ENCODE measurements at regions not wholly inside any gene's neighbourhood (a gene's known extent, or its start where the extent isn't known, plus 50 kb on each side); places are given as distances from the start of the nearest gene placed in this dataset.

- H2AK5ac ChIP-seq (ENCODE audit: low read length, severe bottlenecking), result no peak overlapping the region
- H3K27ac ChIP-seq (ENCODE audit: low read length, poor library complexity, severe bottlenecking), result no peak overlapping the region
- no peak overlapping the region for H3K14ac ChIP-seq (ENCODE audit: low read length in 2 of 2)
- no peak overlapping the region for H2BK120ac ChIP-seq (ENCODE audit: low read depth, low read length)
- no peaks in the 10 kb centered on the region for H3K79me1 ChIP-seq (replicated peaks; ENCODE audit: low read length, poor library complexity, severe bottlenecking)
- H4K8ac ChIP-seq (ENCODE audit: low read length), result no peak overlapping the region
- H3K36me3 ChIP-seq (ENCODE audit: control insufficient read depth in 1 of 2, insufficient read depth in 2 of 2, low read depth in 1 of 2, low read length in 2 of 2), result no peaks in the 10 kb centered on the region
- H4K91ac ChIP-seq (ENCODE audit: low read length), result no peak overlapping the region
- H2BK12ac ChIP-seq (ENCODE audit: low read length in 2 of 2), result no peak overlapping the region
- no peak overlapping the region for H2AFZ ChIP-seq (ENCODE audit: low read depth, low read length)
- no peaks in the 10 kb centered on the region for H3K27me3 ChIP-seq (ENCODE audit: control insufficient read depth in 1 of 2, insufficient read depth in 1 of 2, low read length in 2 of 2)
- H3K18ac ChIP-seq (ENCODE audit: low read depth in 1 of 2, low read length in 2 of 2), result no peak overlapping the region
- H3K4me2 ChIP-seq (ENCODE audit: low read length, poor library complexity, severe bottlenecking), result no peak overlapping the region
- WGBS, result 100% methylated on average over 3 of the region's 4 CpGs
- DNase-seq, result no peak
- H3K4me3 ChIP-seq (ENCODE audit: insufficient read depth in 1 of 2, low read depth in 1 of 2, low read length in 2 of 2), result no peak overlapping the region
- no peak overlapping the region for H2BK15ac ChIP-seq (ENCODE audit: low read depth, poor library complexity, severe bottlenecking)
- no peak overlapping the region for H3K9ac ChIP-seq (ENCODE audit: low read length)
- H2BK5ac ChIP-seq (ENCODE audit: low read depth, low read length, poor library complexity, severe bottlenecking), result no peak overlapping the region
- H3K9me3 ChIP-seq (ENCODE audit: control insufficient read depth, low read length), result no peaks in the 10 kb centered on the region
- no peak overlapping the region for H3K23ac ChIP-seq (ENCODE audit: low read length in 2 of 2)
- H3K4ac ChIP-seq (ENCODE audit: low read depth in 1 of 2, low read length in 2 of 2), result no peak overlapping the region
- no peaks in the 10 kb centered on the region for H3K4me1 ChIP-seq (ENCODE audit: control insufficient read depth, insufficient read depth, low read depth, low read length)
Measured at GRCh38 chr3:154583086-154583634, 153.2 kb upstream of the GPR149 start.

DNA sequence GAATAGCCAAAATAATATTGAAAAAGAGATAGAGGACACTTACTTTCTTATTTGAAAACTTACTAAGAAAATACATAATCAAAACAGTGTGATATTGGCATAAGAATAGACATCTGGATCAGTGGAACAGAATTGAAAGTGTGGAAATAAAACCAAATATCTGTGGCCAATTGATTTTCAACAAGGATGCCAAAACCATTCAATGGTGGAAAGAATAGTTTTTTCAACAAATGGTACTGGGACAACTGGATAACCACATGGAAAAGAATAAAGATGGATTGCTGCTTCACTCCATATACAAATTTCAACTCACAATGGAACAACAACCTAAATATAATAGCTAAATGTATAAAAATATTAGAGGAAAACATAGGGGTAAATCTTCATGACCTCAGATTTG, 152.5 kb upstream of the GPR149 start:
- Histone ChIP-seq H3K9ac (ENCODE audit: low read length) (no peak overlapping the region), H3K9me3 (ENCODE audit: control insufficient read depth, low read length) (no peaks in the 10 kb centered on the region), H2BK12ac (ENCODE audit: low read length in 2 of 2) (no peak overlapping the region), H3K4me3 (ENCODE audit: insufficient read depth in 1 of 2, low read depth in 1 of 2, low read length in 2 of 2) (no peak overlapping the region), H3K27ac (ENCODE audit: low read length, poor library complexity, severe bottlenecking) (no peak overlapping the region), H3K4ac (ENCODE audit: low read depth in 1 of 2, low read length in 2 of 2) (no peak overlapping the region), H2AK5ac (ENCODE audit: low read length, severe bottlenecking) (no peak overlapping the region), H3K23ac (ENCODE audit: low read length in 2 of 2) (no peak overlapping the region), H3K4me1 (ENCODE audit: control insufficient read depth, insufficient read depth, low read depth, low read length) (no peaks in the 10 kb centered on the region), H2BK120ac (ENCODE audit: low read depth, low read length) (no peak overlapping the region), H3K14ac (ENCODE audit: low read length in 2 of 2) (no peak overlapping the region), H2AFZ (ENCODE audit: low read depth, low read length) (no peak overlapping the region), H4K8ac (ENCODE audit: low read length) (no peak overlapping the region), H3K36me3 (ENCODE audit: control insufficient read depth in 1 of 2, insufficient read depth in 2 of 2, low read depth in 1 of 2, low read length in 2 of 2) (no peaks in the 10 kb centered on the region), H3K18ac (ENCODE audit: low read depth in 1 of 2, low read length in 2 of 2) (no peak overlapping the region), H4K91ac (ENCODE audit: low read length) (no peak overlapping the region), H3K79me1 (replicated peaks; ENCODE audit: low read length, poor library complexity, severe bottlenecking) (no peaks in the 10 kb centered on the region), H3K27me3 (ENCODE audit: control insufficient read depth in 1 of 2, insufficient read depth in 1 of 2, low read length in 2 of 2) (no peaks in the 10 kb centered on the region), H2BK5ac (ENCODE audit: low read depth, low read length, poor library complexity, severe bottlenecking) (no peak overlapping the region), H2BK15ac (ENCODE audit: low read depth, poor library complexity, severe bottlenecking) (no peak overlapping the region), H3K4me2 (ENCODE audit: low read length, poor library complexity, severe bottlenecking) (no peak overlapping the region)
- no peak for DNase-seq

DNA sequence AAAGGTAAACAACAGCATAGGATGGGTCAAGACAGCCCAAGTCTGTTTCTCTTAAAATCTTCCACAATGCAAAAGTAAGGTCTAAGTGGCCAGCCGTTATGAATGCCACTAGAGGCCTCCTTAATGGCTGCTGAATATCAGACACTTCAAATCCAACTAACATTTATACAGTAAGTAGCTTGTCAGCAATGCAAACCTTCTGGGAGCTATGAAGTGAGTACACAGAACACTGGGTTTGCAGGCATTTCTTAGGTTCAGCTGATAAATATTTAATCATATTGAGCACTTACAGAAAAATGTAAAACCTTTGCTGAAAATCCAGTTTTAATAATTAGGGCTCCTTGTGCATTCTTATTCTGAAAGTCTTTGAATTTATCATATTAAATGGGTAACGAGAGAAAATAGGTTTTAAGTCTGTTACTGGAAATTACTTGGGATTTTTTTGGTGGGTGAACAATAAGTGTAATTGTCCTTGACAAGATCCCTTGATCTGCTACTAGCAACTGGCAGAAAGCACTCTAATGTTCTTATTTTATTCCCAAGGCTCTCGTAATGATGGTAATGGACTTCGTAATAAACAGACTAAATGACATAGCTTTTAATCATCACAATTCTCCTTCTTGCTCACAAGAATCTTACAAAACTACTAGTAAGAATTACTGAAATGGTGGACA, 141.7 kb upstream of the GPR149 start:
- H3K36me3 ChIP-seq (ENCODE audit: control insufficient read depth in 1 of 2, insufficient read depth in 2 of 2, low read depth in 1 of 2, low read length in 2 of 2), result no peaks in the 10 kb centered on the region
- H2BK120ac ChIP-seq (ENCODE audit: low read depth, low read length), result no peak overlapping the region
- H3K9ac ChIP-seq (ENCODE audit: low read length), result no peak overlapping the region
- no peak overlapping the region for H3K4ac ChIP-seq (ENCODE audit: low read depth in 1 of 2, low read length in 2 of 2)
- H3K4me1 ChIP-seq (ENCODE audit: control insufficient read depth, insufficient read depth, low read depth, low read length), result no peaks in the 10 kb centered on the region
- H3K23ac ChIP-seq (ENCODE audit: low read length in 2 of 2), result no peak overlapping the region
- no peak overlapping the region for H4K91ac ChIP-seq (ENCODE audit: low read length)
- H2BK5ac ChIP-seq (ENCODE audit: low read depth, low read length, poor library complexity, severe bottlenecking), result no peak overlapping the region
- H3K79me1 ChIP-seq (replicated peaks; ENCODE audit: low read length, poor library complexity, severe bottlenecking), result no peaks in the 10 kb centered on the region
- H3K4me3 ChIP-seq (ENCODE audit: insufficient read depth in 1 of 2, low read depth in 1 of 2, low read length in 2 of 2), result no peak overlapping the region
- no peak for DNase-seq
- no peak overlapping the region for H2AK5ac ChIP-seq (ENCODE audit: low read length, severe bottlenecking)
- peaks cover 17% of the 10 kb centered on the region for H3K9me3 ChIP-seq (ENCODE audit: control insufficient read depth, low read length)
- H3K27me3 ChIP-seq (ENCODE audit: control insufficient read depth in 1 of 2, insufficient read depth in 1 of 2, low read length in 2 of 2), result no peaks in the 10 kb centered on the region
- H3K27ac ChIP-seq (ENCODE audit: low read length, poor library complexity, severe bottlenecking), result no peak overlapping the region
- H2AFZ ChIP-seq (ENCODE audit: low read depth, low read length), result no peak overlapping the region
- no peak overlapping the region for H3K4me2 ChIP-seq (ENCODE audit: low read length, poor library complexity, severe bottlenecking)
- H3K18ac ChIP-seq (ENCODE audit: low read depth in 1 of 2, low read length in 2 of 2), result no peak overlapping the region
- H2BK12ac ChIP-seq (ENCODE audit: low read length in 2 of 2), result no peak overlapping the region
- no peak overlapping the region for H3K14ac ChIP-seq (ENCODE audit: low read length in 2 of 2)
- H2BK15ac ChIP-seq (ENCODE audit: low read depth, poor library complexity, severe bottlenecking), result no peak overlapping the region
- H4K8ac ChIP-seq (ENCODE audit: low read length), result no peak overlapping the region
- 84% methylated on average over 4 of the region's 4 CpGs for WGBS

DNA sequence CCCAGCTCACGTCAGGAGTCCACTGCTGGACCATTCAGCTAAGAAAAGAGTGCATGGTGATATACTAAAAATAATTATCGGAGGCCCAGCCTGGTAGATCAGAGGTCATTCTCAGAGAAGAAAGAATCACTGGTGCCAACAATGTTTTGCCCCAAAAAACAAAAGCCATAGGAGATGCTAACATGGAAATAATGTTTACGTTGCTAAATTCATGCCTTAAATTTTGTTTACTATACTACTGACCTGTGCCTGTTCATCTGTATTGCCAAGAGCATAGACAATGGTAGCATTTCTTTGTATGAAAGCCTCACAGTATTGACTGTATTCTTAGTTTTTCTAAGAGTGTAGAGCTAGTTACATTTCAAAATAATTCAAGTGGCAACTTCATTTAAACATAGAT, 138.1 kb upstream of the GPR149 start:
- no peak overlapping the region for H3K18ac ChIP-seq (ENCODE audit: low read depth in 1 of 2, low read length in 2 of 2)
- H3K14ac ChIP-seq (ENCODE audit: low read length in 2 of 2), result no peak overlapping the region
- H3K79me1 ChIP-seq (replicated peaks; ENCODE audit: low read length, poor library complexity, severe bottlenecking), result no peaks in the 10 kb centered on the region
- DNase-seq, result no peak
- no peaks in the 10 kb centered on the region for H3K27me3 ChIP-seq (ENCODE audit: control insufficient read depth in 1 of 2, insufficient read depth in 1 of 2, low read length in 2 of 2)
- H2AK5ac ChIP-seq (ENCODE audit: low read length, severe bottlenecking), result no peak overlapping the region
- no peak overlapping the region for H2AFZ ChIP-seq (ENCODE audit: low read depth, low read length)
- H3K23ac ChIP-seq (ENCODE audit: low read length in 2 of 2), result no peak overlapping the region
- H2BK120ac ChIP-seq (ENCODE audit: low read depth, low read length), result no peak overlapping the region
- no peak overlapping the region for H3K4ac ChIP-seq (ENCODE audit: low read depth in 1 of 2, low read length in 2 of 2)
- H2BK12ac ChIP-seq (ENCODE audit: low read length in 2 of 2), result no peak overlapping the region
- H3K4me2 ChIP-seq (ENCODE audit: low read length, poor library complexity, severe bottlenecking), result no peak overlapping the region
- no peak overlapping the region for H3K9ac ChIP-seq (ENCODE audit: low read length)
- H2BK5ac ChIP-seq (ENCODE audit: low read depth, low read length, poor library complexity, severe bottlenecking), result no peak overlapping the region
- no peak overlapping the region for H3K4me3 ChIP-seq (ENCODE audit: insufficient read depth in 1 of 2, low read depth in 1 of 2, low read length in 2 of 2)
- H3K4me1 ChIP-seq (ENCODE audit: control insufficient read depth, insufficient read depth, low read depth, low read length), result no peaks in the 10 kb centered on the region
- H4K8ac ChIP-seq (ENCODE audit: low read length), result no peak overlapping the region
- whole genome bisulfite sequencing, result 84% methylated on average over 2 of the region's 3 CpGs
- H3K27ac ChIP-seq (ENCODE audit: low read length, poor library complexity, severe bottlenecking), result no peak overlapping the region
- H4K91ac ChIP-seq (ENCODE audit: low read length), result no peak overlapping the region
- H3K9me3 ChIP-seq (ENCODE audit: control insufficient read depth, low read length), result no peaks in the 10 kb centered on the region
- no peaks in the 10 kb centered on the region for H3K36me3 ChIP-seq (ENCODE audit: control insufficient read depth in 1 of 2, insufficient read depth in 2 of 2, low read depth in 1 of 2, low read length in 2 of 2)
- no peak overlapping the region for H2BK15ac ChIP-seq (ENCODE audit: low read depth, poor library complexity, severe bottlenecking)

Data from mesenchymal stem cell (in vitro differentiated cells and primary cell).